H1 (cell line): ENCODE measurements at regions not wholly inside any gene's neighbourhood (a gene's known extent, or its start where the extent isn't known, plus 50 kb on each side); places are given as distances from the start of the nearest gene placed in this dataset.

Experiments
- CTCF ChIA-PET: fragments of 300-600 bp; sonication (Branson Sonifier 250); formaldehyde crosslinking; loops from one replicate; lab custom pipeline; 2021; ENCODE audit not compliant: partially characterized antibody; lab: Charles Lee
- POLR2A ChIA-PET: fragments of 300-600 bp; sonication (Branson Sonifier 250); formaldehyde crosslinking; loops from one replicate; lab custom pipeline; 2021; ENCODE audit warnings: inconsistent platforms; ENCODE audit not compliant: partially characterized antibody; lab: Charles Lee
- DNase-seq, 2 experiments: peaks; one replicate each; pipeline versions ENCODE4 v3.0.0 to v3.0.0-alpha.2; 2010 to 2022; ENCODE audit warnings: low spot score in 2 of 2, low read depth in 1 of 2, mixed read lengths in 1 of 2
- FAIRE-seq: peaks from 2 replicates; lab custom pipeline; 2011; peaks lifted over from hg19 to GRCh38; lab: Jason Lieb, UNC
- H2AFZ ChIP-seq: 2 replicates; pipeline ENCODE4 v1.8.1; 2012; ENCODE audit warnings: low read length, inconsistent platforms
- H2AK5ac ChIP-seq: 2 replicates; pipeline ENCODE4 v1.6.1; 2013; ENCODE audit warnings: low read depth, low read length
- H2BK120ac ChIP-seq: replicated peaks from 2 replicates; pipeline ENCODE3; 2013; ENCODE audit warnings: low read depth, low read length, inconsistent platforms
- H2BK12ac ChIP-seq: 2 replicates; pipeline ENCODE4 v1.6.1; 2013; ENCODE audit warnings: low read depth, low read length
- H2BK15ac ChIP-seq: 2 replicates; pipeline ENCODE4 v1.6.1; 2013; ENCODE audit warnings: low read length
- H2BK20ac ChIP-seq: 2 replicates; pipeline ENCODE4 v1.6.1; 2013; ENCODE audit warnings: low read length
- H2BK5ac ChIP-seq: 2 replicates; pipeline ENCODE4 v1.6.1; 2013; ENCODE audit warnings: low read depth, low read length
- H3K14ac ChIP-seq: 2 replicates; pipeline ENCODE4 v1.6.1; 2013; ENCODE audit warnings: inconsistent platforms; ENCODE audit not compliant: insufficient read length
- H3K18ac ChIP-seq: 2 replicates; pipeline ENCODE4 v1.6.1; 2013; ENCODE audit warnings: low read length; ENCODE audit errors: extremely low read depth
- H3K23ac ChIP-seq: 2 replicates; pipeline ENCODE4 v1.6.1; 2013; ENCODE audit warnings: inconsistent platforms; ENCODE audit not compliant: insufficient read length
- H3K23me2 ChIP-seq: 2 replicates; pipeline ENCODE4 v1.6.1; 2013; ENCODE audit warnings: low read depth, low read length
- H3K27ac ChIP-seq: 2 replicates; pipeline ENCODE4 v1.6.1; 2011; ENCODE audit warnings: low read depth, low read length, inconsistent platforms
- H3K27me3 ChIP-seq, 4 experiments: replicated peaks in 1 of 4; 1 replicate in 1 of 4; 2 replicates in 3 of 4; pipeline versions ENCODE4 v1.6.1 to v1.8.1; 2011 to 2013; ENCODE audit warnings: low read length in 3 of 4, mild to moderate bottlenecking in 3 of 4, inconsistent platforms in 2 of 4, mixed read lengths in 2 of 4, moderate library complexity in 1 of 4; ENCODE audit not compliant: control insufficient read depth in 3 of 4, insufficient read depth in 3 of 4; ENCODE audit errors: extremely low read depth in 1 of 4
- H3K36me3 ChIP-seq, 4 experiments: 2 replicates each; pipeline versions ENCODE4 v1.6.1 to v1.8.1; 2011 to 2013; ENCODE audit warnings: mild to moderate bottlenecking in 4 of 4, low read length in 3 of 4, moderate library complexity in 2 of 4, control low read depth in 1 of 4, inconsistent platforms in 1 of 4; ENCODE audit not compliant: insufficient read depth in 4 of 4, control insufficient read depth in 2 of 4
- H3K4ac ChIP-seq: replicated peaks from 2 replicates; pipeline ENCODE3; 2013; ENCODE audit warnings: low read length, low read depth, mixed read lengths, inconsistent platforms; ENCODE audit not compliant: insufficient read length
- H3K4me1 ChIP-seq, 4 experiments: replicated peaks in 1 of 4; 1 replicate in 1 of 4; 2 replicates in 3 of 4; pipeline versions ENCODE4 v1.6.1 to v1.8.1; 2011 to 2013; ENCODE audit warnings: low read length in 3 of 4, inconsistent platforms in 2 of 4, mixed read lengths in 1 of 4; ENCODE audit not compliant: insufficient read depth in 4 of 4, control insufficient read depth in 3 of 4
- H3K4me2 ChIP-seq, 2 experiments: 2 replicates each; pipeline versions ENCODE4 v1.6.1 to v1.8.1; 2011 to 2013; ENCODE audit warnings: low read depth in 2 of 2, low read length in 2 of 2, control low read depth in 1 of 2, inconsistent platforms in 1 of 2, mild to moderate bottlenecking in 1 of 2; ENCODE audit not compliant: insufficient read depth in 1 of 2
- H3K4me3 ChIP-seq, 4 experiments: fragments of 200-600, 300-600 bp in 1 of 4; sonication (generic), shearing (Covaris generic), sonication (Bioruptor Twin) in 1 of 4; 2 replicates each; pipeline versions ENCODE4 v1.5.1 to v1.8.1; 2011 to 2016; ENCODE audit warnings: low read length in 4 of 4, low read depth in 3 of 4, control low read depth in 2 of 4, inconsistent platforms in 2 of 4, mild to moderate bottlenecking in 2 of 4, mixed read lengths in 1 of 4, moderate library complexity in 1 of 4; ENCODE audit not compliant: insufficient read depth in 2 of 4; ENCODE audit errors: extremely low read depth in 1 of 4
- H3K56ac ChIP-seq: replicated peaks from 2 replicates; pipeline ENCODE3; 2013; ENCODE audit warnings: low read depth, mild to moderate bottlenecking, mixed read lengths, low read length, inconsistent platforms; ENCODE audit not compliant: insufficient read length
- H3K79me1 ChIP-seq: 2 replicates; pipeline ENCODE4 v1.6.1; 2013; ENCODE audit warnings: low read depth, low read length, control low read depth
- H3K79me2 ChIP-seq, 2 experiments: 2 replicates each; pipeline versions ENCODE4 v1.6.1 to v1.8.1; 2012 to 2013; ENCODE audit warnings: low read length in 2 of 2, mild to moderate bottlenecking in 2 of 2, inconsistent platforms in 1 of 2; ENCODE audit not compliant: insufficient read depth in 2 of 2, control insufficient read depth in 1 of 2
- H3K9ac ChIP-seq, 4 experiments: replicated peaks in 1 of 4; 1 replicate in 1 of 4; 2 replicates in 3 of 4; pipeline versions ENCODE4 v1.6.1 to v1.8.1; 2011 to 2013; ENCODE audit warnings: low read depth in 3 of 4, low read length in 3 of 4, control low read depth in 2 of 4, mild to moderate bottlenecking in 2 of 4, moderate library complexity in 2 of 4, inconsistent platforms in 1 of 4; ENCODE audit errors: extremely low read depth in 1 of 4
- H3K9me3 ChIP-seq, 2 experiments: 2 replicates each; pipeline versions ENCODE4 v1.6.1 to v1.8.1; 2012 to 2013; ENCODE audit warnings: mild to moderate bottlenecking in 2 of 2, moderate library complexity in 2 of 2, control low read depth in 1 of 2, inconsistent platforms in 1 of 2, low read depth in 1 of 2, low read length in 1 of 2, mixed read lengths in 1 of 2; ENCODE audit not compliant: insufficient read depth in 2 of 2
- H4K20me1 ChIP-seq, 2 experiments: replicated peaks in 1 of 2; 2 replicates each; pipeline versions ENCODE3 to v1.8.1; 2011 to 2013; ENCODE audit warnings: inconsistent platforms in 2 of 2, low read length in 2 of 2, mild to moderate bottlenecking in 1 of 2; ENCODE audit not compliant: insufficient read depth in 2 of 2, control insufficient read depth in 1 of 2
- H4K5ac ChIP-seq: 2 replicates; pipeline ENCODE4 v1.6.1; 2013; ENCODE audit warnings: low read length, low read depth, mixed read lengths, inconsistent platforms; ENCODE audit not compliant: insufficient read length
- H4K8ac ChIP-seq: 2 replicates; pipeline ENCODE4 v1.8.0; 2013; ENCODE audit warnings: mild to moderate bottlenecking, moderate library complexity, low read length, inconsistent platforms; ENCODE audit not compliant: insufficient read depth; ENCODE audit errors: extremely low read depth
- H4K91ac ChIP-seq: replicated peaks from 2 replicates; pipeline ENCODE3; 2013; ENCODE audit warnings: low read length, mixed read lengths, inconsistent platforms; ENCODE audit not compliant: insufficient read length
- TAF1 ChIP-seq: IDR thresholded peaks from 2 replicates; pipeline ENCODE4 v1.6.1; 2011; ENCODE audit warnings: mild to moderate bottlenecking, low read depth, low read length
- WGBS, 2 experiments: shearing (Covaris generic) in 1 of 2; methylation state at CpG; one replicate each; pipeline versions ENCODE4 v1.1.6 to v1.1.7; 2013 to 2015; ENCODE audit warnings: low lambda C conversion rate in 2 of 2, mixed read lengths in 2 of 2, inconsistent platforms in 1 of 2, low coverage in 1 of 2, missing lambda C conversion rate in 1 of 2; ENCODE audit not compliant: insufficient replicate concordance in 2 of 2, insufficient coverage in 1 of 2, insufficient read length in 1 of 2; ENCODE audit errors: extremely low coverage in 1 of 2, missing lambda C conversion rate in 1 of 2; 5-methylcytosine and 5-hydroxymethylcytosine counted together

DNA sequence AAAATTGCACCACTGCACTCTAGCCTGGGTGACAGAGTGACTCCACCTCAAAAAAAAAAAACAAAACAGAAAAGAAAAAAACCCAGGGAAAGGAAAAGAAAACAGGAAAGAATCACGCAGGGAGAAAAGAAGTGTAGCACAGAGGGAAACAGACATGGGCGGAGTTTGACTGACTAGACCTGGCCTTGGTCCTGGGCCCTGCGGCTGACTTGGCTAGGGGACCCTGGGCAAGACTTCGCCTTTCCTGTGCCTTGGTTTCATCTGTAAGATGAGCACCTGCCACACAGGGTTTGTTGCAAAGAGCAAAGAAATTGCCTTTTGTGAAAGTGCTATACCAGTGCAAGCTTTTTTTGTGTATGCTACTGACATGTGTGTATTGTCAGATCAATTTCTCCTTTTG is 71.3 kb upstream of the KCNG1 start:
- Histone ChIP-seq H2BK15ac (no peak overlapping the region), H3K27ac (no peak overlapping the region), H4K8ac (no peak overlapping the region), H3K79me1 (no peaks in the 10 kb centered on the region), H3K9ac (no peak overlapping the region), H3K4me3 (no peak overlapping the region), H3K23ac (no peak overlapping the region), H4K20me1 (no peaks in the 10 kb centered on the region), H4K91ac (no peak overlapping the region), H3K23me2 (no peaks in the 10 kb centered on the region), H2BK20ac (no peak overlapping the region), H3K9me3 (no peaks in the 10 kb centered on the region), H3K79me2 (no peaks in the 10 kb centered on the region), H2BK12ac (no peak overlapping the region), H3K36me3 (no peaks in the 10 kb centered on the region), H3K4me1 (peaks cover 6 to 11% (median 9%) of the 10 kb centered on the region in 4 experiments; a peak in 6 of 7 replicates), H3K14ac (no peak overlapping the region), H2AFZ (no peak overlapping the region), H2AK5ac (no peak overlapping the region), H3K27me3 (no peaks in the 10 kb centered on the region), H3K4me2 (no peak overlapping the region), H2BK5ac (no peak overlapping the region), H4K5ac (no peak overlapping the region), H2BK120ac (no peak overlapping the region), H3K56ac (no peak overlapping the region), H3K18ac (no peak overlapping the region), H3K4ac (no peak overlapping the region)
- no peak for FAIRE-seq
- 89% methylated on average over 4 of the region's 4 CpGs; no CpG with 5 or more reads in 1 of the 2 experiments for WGBS, 2 experiments
- POLR2A ChIA-PET, result interaction anchor here (1.4 kb wide), 1 partner anchor 12 kb away, joined by 4 read pairs; no protein-coding TSS in a partner anchor
- DNase-seq, result no peak
- CTCF ChIA-PET, result no interaction called here
- TF ChIP-seq TAF1, result no peak
